Forelimb muscle (tissue), 1 donor: ENCODE measurements at regions not wholly inside any gene's neighbourhood (a gene's known extent, or its start where the extent isn't known, plus 50 kb on each side); places are given as distances from the start of the nearest gene placed in this dataset.
"Not testable (repeated sequence)": the region's sequence is repeated elsewhere in the genome, so short reads cannot be mapped to it uniquely, and the experiment has no call there.

Experiments used
- DNase-seq: peaks from one replicate; pipeline ENCODE4 v3.0.0-alpha.2; 2013; ENCODE audit warnings: low read depth

DNA sequence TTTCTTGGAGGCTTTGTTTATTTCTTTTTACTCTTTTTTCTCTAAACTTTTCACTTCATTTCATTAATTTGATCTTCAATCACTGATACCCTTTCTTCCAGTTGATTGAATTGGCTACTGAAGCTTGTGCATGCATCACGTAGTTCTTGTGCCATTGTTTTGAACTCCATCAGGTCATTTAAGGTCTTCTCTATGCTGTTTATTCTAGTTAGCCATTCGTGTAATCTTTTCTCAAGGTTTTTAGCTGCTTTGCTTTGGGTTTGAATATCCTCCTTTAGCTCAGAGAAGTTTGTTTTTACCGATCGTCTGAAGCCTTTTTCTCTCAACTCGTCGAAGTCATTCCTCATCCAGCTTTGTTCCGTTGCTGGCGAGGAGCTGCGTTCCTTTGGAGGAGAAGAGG is 189.9 kb downstream of the TTC6 start:
- not testable (repeated sequence) for DNase-seq

DNA sequence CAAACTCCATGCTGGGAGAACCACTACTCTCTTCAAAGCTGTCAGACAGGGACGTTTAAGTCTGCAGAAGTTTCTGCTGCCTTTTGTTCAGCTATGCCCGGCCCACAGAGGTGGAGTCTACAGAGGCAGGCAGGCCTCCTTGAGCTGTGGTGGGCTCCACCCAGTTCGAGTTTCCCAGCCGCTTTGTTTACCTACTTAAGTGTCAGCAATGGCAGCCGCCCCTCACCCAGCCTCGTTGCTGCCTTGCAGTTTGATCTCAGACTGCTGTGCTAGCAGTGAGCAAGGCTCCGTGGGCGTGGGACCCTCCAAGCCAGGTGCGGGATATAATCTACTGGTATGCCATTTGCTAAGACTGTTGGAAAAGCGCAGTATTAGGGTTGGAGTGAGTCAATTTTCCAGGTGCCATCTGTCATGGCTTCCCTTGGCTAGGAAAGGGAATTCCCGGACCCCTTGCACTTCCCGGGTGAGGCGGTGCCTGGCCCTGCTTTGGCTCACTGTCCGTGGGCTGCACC is 190.7 kb downstream of the TTC6 start:
- DNase-seq, result not testable (repeated sequence)

DNA sequence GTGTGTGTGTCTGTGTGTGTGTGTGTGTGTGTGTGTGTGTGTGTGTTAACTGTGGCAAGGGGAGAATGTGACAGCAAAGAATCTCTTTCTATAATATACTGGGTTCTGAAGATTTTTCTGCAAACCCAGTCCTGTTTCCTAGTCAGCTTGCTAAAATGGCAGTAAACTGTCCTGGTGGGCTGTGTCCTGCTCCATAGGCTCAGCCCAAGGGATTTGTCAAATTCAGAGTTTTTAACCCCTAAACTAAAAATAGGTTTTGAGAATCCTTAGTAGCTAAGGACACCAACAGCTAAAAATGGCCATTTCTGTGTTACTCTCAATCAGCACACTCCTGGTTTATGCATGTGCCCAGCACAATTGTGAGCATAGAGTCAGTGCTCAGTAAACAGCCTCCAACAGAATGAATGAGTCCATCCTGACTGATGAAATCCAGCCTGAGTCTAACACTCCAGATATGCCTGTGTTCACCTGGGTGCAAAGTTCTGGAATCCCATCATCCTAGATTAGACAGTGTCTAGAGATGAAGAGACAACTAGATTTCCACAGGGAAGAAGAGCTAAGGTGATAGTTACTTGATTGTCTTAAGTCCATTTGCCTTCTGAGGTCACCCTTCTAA is 192.6 kb downstream of the TTC6 start:
- no peak for DNase-seq

DNA sequence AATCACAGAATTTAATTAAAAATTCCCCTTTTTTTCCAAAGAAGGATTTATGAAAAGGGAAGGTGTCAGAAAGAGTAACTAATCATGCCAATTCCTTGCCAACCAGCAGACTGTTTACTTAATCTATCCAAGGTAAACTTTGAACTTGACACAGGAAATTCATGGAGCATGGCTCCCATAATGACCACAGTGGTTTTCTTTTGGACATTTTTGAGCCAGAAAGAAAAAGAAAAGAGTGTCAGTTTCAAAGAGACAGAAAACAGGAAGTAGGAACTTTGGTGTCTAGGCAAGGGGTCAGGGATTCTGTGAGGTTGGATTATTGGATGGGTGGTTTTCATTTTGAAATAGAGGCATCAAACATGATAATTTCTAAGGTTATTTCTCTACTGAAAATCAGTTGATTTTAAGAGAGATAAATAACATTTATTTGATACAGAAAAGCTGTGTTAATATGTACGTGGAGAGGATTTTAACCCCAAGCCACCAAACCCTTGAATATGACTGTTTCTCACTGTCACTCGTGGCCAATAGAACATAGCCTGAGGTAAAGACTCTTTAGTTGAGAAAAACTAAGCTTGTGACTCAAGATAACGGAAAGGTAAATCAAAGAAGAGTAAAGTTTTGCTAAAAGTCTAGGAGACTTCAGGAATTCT is 196.1 kb downstream of the TTC6 start:
- DNase-seq, result no peak

DNA sequence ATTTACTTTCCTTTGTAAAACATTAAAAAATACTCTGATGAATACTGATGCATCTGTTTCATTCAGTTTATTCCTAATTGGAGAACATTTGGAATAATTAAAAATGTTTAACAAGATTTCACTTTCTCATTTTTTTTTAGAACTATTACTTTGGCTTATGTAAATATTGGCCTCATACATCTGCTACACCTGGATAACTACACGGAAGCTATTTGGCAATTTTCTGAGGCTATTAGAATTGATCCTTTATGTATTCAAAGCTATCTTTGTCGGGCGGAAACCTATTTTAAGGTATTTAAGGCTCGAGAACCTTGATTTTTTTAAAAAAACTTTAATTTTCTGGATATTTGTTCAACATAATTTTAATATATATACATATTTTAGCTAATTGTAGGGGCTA is 196.7 kb downstream of the TTC6 start:
- DNase-seq, result no peak

DNA sequence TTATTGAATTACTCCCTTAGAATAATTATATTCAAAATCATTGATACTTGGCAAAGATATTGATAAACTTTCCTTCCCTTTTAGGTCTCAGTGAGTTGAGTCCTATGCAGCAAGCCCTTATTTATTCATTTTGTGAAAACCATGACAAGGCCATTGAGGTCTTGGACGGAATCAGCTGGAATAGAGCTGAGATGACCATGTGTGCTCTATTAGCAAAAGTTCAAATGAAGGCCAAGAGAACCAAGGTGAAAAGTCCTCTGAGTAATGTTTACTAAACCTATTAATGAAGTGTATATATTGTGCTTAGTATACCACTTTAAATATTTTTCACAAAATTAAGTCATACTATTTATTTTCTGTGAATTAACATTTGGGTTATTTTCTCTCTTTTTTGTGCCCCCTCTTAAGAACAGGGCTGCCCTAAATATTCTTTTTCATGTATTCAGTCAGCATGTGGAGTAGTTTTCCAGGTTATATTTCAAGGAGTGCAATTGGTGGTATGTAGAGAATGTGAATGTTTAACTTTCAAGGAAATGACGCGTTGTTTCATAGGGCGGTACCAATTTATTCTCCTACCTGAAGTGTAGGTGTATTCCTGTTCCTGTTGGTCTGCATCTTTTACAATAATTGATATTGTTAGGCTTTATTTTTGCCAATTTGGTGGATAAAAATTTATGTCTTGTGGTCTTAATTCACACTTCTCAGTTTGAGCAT is 201.4 kb downstream of the TTC6 start:
- no peak for DNase-seq

DNA sequence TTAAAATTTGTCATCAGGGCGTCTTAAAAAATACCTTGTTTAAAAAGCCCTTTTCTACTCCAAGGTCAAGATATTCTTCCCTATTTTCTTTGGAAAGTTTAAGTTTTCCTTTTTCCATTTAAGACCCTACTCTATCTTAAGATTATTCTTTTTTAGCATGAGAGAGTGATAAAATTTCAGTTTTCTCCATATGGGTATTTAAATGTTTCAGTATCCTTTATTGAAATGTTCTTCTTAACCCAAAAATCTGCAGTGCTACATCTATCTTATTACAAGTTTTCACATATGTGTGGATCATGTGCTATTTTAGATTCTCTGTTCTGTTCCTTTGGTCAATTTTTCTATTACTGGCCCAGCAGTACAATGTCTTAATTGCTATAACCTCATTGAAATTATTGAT is 202.2 kb downstream of the TTC6 start:
- DNase-seq, result no peak

DNA sequence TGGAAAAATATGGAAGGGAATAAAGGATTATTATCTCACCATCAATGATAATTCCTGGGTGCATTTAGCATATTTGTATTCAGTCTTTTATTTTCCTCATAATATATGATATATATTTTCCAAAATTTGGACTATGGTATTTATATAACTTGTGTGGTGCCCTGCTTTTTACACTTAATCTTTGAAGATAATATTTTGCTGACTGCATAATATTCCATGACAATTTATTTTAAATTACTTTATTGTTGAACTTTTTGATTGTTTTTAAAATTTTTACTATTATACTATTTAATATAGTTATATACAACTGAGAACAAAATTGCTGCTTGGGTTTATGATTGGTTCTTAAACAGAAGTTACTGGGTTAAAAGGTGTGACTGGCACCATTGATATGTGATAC is 212.3 kb downstream of the TTC6 start:
- no peak for DNase-seq

DNA sequence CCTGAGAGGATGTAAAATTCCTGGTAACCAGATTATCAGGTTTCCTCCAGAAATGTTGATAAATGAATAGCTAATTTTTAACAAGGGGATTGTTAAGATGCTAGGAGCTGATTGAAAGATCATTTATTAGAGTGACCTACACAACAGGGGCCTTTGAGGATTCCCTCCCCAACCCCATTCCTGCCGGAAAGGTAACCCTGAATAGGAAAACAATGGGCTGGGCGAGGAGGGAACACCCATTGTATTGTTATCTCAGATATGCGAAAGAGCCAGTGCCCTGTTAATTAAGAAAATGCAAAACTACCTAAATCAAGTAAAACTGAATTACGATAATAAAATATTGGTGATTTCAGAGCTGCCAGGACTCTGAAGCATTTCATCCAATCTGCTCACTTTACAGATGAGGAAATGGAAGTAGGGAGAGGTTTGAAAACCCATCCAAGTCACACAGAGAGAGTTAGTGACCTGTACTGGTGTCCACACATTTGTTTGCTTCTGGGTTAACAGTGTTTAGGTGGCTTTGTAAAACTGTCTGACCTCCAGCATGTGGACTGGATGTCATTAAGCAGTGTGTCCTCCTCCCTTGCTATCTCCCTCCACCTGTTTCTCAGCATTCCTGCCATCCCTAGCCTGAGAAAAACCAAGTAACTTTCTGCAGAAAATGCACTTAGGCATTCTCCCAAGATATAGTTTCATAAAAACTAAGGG is 214.8 kb downstream of the TTC6 start:
- no peak for DNase-seq

DNA sequence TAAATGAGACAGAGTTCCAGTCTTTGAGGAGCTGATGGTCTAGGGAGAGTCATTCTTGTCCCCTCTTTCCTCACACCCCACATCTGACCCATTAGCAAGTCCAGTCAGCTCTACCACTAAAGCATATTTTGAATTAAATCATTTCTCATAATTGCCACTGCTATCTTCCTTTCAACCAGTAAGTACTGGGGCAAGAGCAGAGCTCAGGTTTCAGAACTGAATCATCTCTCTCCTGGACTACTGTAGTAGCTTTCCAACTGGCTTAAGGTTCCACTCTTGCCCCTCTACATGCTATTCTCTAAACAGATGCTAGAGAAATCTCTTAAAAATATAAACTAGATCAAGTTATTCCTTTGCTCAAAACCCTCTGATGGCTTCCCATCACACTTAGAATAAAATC is 218.3 kb downstream of the TTC6 start:
- DNase-seq, result no peak

DNA sequence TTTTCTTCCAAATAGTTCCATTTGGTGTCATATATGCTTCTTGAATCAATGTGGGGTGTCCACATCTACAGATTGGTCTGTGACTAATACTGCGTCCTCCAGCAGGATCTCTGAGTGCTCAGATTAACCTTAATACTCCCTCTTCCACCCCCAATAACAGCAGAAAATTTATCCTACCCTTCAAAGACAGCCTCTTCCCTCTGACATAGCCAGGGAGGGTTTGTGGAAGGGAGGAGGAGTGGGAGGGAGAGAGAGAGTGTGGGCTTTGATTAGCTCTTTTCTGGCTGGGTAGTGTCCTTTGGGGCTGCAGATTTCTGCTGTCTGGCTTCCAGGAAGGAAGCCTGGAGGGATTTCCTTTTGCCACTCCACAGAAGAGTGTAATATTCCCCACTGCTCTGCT is 220.7 kb downstream of the TTC6 start:
- no peak for DNase-seq

DNA sequence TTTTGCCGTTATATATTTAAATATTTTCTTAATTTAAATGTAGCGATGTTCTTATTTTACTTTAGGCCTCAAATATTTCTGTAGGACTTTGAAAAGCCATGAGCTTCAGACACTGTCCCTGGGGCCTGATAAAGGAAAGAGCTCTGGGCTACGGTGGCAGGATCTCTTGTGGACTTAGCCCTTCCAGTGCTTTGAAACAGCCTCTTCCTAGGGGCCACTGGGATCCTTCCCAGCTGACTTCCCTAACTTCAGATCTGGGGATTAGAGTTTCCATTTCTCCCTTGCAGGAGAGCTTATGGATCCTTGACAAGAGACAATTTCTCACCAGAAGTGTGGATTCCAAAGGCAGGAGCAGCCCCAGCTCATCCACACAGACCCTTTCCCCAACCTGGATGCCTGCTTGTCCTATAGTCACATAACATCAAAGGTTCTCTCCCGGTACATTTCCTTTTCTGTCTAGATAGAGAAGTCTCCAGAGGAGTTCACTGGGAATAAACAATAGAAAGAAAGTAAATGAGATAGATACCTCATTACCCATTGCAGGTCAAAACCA is 221.4 kb downstream of the TTC6 start:
- DNase-seq, result no peak

DNA sequence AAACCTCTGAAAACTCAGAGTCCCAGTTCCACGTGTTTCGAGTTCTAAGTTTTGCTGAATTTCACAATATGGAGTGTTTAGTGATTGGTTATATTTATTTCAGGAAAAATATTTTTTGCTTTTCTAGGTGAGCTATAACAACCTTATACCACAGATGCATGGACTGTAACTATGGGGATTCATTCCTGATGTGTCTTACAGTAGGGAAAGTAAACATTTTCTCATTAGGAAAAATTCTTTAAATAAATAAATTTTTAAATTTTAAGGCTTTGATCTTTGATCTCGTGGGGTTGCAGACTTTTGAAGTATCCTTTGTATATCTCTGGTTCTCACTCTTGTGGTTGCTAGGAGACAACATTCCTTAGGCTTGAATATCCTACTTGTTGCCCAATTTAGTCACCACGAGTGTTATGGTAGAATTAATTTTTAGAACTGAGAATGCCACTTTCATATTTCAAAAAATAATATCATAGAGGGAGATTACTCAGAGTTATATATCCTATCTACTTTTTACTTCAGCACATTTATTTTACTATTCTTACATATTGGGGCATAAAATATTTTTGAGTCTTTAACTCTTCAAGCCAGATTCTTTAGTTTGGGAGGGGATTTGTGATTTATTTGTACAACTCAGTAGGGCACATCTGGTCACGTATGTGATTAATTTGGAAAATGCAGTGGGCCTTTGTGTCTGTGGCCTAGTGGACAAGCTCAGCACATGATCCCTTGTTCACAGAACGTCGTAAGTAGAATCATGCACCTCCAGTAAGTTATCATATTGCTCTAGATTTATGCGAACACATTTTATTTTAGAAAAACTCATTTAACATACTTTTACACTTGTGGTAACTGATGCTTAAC is 224.0 kb downstream of the TTC6 start:
- no peak for DNase-seq

DNA sequence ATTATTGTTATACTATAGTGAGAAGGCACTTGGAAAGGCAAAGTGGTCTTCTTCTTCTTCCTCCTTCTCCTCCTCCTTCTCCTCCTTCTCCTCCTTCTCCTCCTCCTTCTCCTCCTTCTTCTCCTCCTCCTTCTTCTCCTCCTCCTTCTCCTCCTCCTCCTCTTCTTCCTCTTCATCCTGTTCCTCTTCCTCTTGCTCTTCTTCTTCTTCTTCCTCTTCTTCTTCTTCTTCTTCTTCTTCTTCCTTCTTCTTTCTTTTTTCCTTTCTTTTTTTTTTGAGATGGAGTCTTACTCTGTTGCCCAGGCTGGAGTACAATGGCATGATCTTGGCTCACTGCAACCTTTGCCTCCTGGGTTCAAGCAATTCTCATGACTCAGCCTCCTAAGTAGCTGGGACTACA is 225.4 kb downstream of the TTC6 start:
- not testable (repeated sequence) for DNase-seq

DNA sequence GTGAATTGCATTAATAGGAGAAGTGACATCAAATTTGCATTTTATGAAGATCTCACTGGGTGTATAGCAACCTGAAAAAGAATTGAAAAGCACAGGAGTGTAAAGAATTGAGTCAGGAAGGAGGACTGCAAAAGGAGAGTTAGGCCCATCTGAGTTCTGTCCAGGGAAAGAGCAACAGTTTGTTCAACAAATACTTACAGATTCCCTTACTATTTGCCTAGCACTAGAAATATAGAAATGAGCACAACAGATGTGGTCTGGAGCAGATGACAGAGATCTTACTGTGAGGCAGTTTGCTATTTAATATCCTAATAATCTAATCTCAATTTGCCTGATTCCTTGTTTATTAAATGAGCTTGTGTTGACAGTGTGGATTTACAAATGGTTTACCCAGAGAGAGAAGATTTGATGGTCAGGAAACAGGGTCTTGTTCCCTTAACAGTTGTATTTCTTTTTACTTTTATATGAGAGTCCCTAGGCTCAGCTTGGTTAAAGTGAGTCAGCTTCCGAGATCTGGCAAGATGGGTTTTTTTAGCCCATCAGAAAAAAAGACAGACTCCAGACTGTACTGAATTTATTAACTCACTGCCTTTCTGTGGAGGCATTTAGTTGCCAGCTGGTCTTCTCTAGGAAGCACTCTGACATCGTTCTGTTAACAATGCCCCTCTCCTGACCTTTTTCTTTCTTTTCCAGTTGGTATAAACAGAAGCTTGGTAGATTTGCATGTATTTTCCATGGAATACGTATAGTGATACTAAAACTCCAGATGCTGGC is 229.7 kb downstream of the TTC6 start:
- no peak for DNase-seq

DNA sequence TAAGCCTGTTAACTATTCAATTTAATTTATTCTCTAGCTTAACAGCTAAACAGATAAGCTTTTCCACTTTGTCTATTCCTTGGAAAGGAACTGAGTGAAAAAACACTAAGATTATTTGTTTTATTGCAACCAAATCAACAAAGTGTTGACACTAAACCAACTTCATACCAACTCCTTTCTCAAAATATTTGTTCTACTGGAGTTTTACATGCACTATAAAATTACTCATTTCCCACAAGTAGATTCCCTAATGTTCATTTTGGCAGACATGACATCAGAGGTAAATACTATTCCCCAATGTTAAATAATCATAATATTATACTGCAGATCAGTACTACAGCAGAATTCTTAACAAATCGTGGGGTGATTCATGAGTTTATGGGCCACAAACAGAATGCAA is 231.4 kb downstream of the TTC6 start:
- DNase-seq, result no peak

DNA sequence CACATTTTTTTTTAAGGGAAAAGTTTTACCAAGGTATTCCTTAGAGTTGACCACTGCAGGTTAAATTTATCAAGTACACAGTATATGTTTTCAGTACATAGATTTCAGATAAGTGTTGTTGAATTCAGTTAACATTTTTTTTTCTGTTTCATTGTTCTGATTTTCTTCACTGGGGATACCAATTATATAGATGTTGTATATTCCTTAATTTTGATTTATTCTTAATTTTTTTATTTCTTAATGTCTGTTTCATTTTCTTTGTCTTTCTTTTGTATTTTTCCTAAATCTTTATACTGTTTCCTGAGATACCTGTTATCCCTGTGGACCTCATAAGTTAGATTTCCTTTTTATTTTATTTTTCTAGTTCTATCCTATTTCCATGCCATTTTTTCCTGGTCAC is 234.8 kb downstream of the TTC6 start:
- DNase-seq, result no peak

DNA sequence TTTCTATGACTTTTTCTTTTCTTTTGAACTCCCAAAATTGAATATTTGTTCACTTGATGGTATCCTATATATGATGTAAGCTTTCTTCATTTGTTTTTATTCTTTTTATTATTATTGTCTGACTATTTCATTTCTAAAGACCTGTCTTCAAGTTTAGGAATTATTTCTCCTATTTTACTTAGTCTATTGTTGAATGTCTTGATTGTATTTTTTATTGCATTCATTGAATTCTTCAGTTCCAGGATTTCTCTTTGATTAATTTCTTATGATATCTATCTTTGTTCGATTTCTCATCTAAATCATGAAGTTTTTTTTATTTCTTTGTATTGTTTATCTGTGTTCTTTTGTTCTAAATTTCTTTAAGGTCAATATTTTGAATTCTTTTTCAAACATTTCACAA is 238.8 kb downstream of the TTC6 start:
- DNase-seq, result no peak

DNA sequence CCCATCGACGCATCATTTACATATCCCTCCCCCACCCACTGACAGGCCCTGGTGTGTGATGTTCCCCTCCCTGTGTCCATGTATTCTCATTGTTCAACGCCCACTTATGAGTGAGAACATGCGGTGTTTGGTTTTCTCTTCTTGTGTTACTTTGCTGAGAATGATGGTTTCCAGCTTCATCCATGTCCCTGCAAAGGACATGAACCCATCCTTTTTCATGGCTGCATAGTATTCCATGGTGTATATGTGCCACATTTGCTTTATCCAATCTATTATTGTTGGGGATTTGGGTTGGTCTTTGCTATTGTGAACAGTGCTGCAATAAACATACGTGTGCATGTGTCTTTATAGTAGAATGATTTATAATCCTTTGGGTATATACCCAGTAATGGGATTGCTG is 243.3 kb downstream of the TTC6 start:
- DNase-seq, result not testable (repeated sequence)

DNA sequence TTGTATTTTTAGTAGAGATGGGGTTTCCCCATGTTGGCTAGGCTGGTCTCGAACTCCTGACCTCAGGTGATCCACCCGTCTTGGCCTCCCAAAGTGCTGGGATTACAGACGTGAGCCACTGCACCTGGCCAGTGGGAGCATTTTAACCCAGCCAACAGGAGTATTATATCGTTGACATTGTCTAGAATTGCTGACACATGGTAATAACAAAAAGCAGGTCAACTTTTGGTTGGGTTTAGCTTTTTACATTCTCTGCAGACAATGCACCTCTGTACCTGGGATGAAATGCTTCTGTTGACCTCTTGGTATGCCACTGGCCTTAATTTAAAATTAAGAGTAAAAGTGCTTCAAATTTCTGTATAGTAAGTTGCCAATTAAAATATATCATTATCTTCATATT is 245.6 kb downstream of the TTC6 start:
- not testable (repeated sequence) for DNase-seq
